Astrocyte of the spinal cord (primary cell): ENCODE measurements at regions not wholly inside any gene's neighbourhood (a gene's known extent, or its start where the extent isn't known, plus 50 kb on each side); places are given as distances from the start of the nearest gene placed in this dataset.

Experiments used
- DNase-seq: peaks from one replicate; pipeline ENCODE4 v3.0.0; 2011; ENCODE audit warnings: low read depth, low spot score
- H3K4me3 ChIP-seq: 2 replicates; pipeline ENCODE4 v1.5.1; 2011; ENCODE audit warnings: low read depth, mild to moderate bottlenecking, low read length, moderate library complexity
- CTCF ChIP-seq: IDR thresholded peaks from 2 replicates; pipeline ENCODE4 v1.5.1; 2012; ENCODE audit warnings: low read depth, mild to moderate bottlenecking, low read length, inconsistent platforms
- in situ Hi-C: cut with HindIII; loops from 2 replicates; pipeline ENCODE4 v1.10.0; 2017; ENCODE audit warnings: low sequenced_read_pairs

DNA sequence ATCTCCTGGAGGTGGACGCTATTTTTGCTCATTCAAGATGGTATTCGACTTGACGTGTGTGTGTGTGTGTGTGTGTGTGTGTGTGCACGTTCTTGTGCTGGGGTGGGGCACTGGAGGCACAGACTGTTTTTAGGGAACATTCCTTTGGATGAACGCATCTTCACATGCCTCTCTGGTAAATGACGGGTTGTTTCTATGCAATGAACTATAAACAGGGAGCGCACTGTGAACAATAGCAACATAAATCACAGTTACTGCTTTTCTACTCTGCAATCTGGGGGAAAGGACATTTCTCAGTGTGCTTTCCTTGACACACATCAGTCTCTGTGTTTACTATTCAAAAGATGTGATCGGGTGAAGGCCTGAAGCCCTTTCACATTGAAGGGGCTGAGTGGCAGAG lies 120.1 kb upstream of the PITRM1 start:
- in situ Hi-C loops = no loop called here
- no peak overlapping the region for H3K4me3 ChIP-seq
- no peak for DNase-seq
- TF ChIP-seq CTCF = no peak

DNA sequence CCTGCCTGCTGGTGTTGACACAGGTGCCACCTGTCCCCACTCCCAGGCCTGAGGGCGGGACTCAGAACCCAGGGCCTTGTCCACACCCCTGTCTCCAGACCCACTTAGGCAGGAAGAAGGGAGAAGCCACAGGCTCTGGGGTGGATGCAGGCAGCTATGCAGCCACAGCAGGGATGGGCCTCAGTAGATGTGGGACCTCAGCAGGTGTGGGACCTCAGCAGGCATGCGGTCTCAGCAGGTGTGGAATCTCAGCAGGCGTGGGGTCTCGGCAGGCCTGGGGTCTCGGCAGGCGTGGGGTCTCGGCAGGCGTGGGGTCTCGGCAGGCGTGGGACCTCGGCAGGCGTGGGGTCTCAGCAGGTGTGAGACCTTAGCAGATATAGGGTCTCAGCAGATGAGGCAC lies 118.0 kb upstream of the PITRM1 start:
- no peak for DNase-seq
- in situ Hi-C loops = no loop called here
- no peak for TF ChIP-seq CTCF
- H3K4me3 ChIP-seq = no peak overlapping the region

GRCh38 chr10:3287572-3288445 lies 115.2 kb upstream of the PITRM1 start:
- in situ Hi-C loops = no loop called here
- no peak for DNase-seq
- no peak for TF ChIP-seq CTCF
- no peak overlapping the region for H3K4me3 ChIP-seq

DNA sequence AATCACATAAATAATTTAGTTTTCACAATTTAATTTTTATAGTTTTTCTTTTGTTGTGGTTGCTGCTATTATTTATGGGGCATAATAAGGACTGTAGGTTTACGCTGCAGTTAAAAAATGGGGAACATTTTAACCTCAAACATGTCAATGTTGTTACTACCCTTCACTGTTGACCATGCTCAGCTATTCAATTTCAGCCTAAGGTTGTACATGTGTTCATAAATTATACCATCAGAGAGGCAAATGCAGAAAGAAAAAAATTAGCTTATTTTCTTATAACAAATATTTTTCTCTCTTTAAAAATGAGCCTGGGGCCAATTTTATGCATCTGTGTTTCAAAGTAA lies 110.1 kb upstream of the PITRM1 start:
- in situ Hi-C loops = no loop called here
- no peak for TF ChIP-seq CTCF
- no peak overlapping the region for H3K4me3 ChIP-seq
- DNase-seq = no peak

DNA sequence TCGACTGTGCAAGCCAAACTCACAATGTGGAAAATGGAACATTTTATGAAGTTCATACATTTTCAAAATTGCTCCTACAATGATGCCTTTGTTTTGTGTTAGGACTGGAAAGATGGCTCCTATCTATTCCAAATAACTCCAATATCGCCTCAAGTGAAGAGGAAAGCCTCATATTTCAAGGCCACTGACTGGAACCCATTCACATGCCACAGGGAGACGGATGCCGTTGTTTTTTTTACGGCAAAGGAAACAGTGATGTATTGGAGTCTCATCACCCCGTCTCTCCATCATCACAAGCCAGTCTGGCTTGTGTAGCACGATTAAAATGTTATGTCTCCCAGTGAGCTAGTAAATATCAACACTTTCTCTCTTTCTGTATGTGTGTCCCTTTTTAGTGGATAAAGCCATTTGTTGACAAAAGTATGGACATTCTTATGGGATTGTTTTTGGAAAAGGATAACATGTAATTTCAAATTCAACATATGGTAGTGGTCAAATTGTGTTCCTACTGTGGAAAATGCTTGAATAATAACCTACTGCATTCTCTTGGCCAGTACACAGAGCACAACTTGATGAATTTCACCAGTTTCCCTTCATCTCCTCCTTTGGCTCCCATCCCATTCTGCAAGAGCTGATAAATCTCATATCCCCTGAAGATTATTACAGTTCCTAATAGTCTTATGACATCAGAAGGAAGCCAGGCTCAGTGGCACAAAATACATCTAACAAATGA lies 109.5 kb upstream of the PITRM1 start:
- H3K4me3 ChIP-seq = no peak overlapping the region
- no peak for TF ChIP-seq CTCF
- no peak for DNase-seq
- in situ Hi-C loops = no loop called here

GRCh38 chr10:3278771-3279170 lies 106.2 kb upstream of the PITRM1 start:
- no peak for TF ChIP-seq CTCF
- DNase-seq = no peak
- in situ Hi-C loops = no loop called here
- H3K4me3 ChIP-seq = no peak overlapping the region
